ENCODE measurements at regions not wholly inside any gene's neighbourhood (a gene's known extent, or its start where the extent isn't known, plus 50 kb on each side); places are given as distances from the start of the nearest gene placed in this dataset.

DNA sequence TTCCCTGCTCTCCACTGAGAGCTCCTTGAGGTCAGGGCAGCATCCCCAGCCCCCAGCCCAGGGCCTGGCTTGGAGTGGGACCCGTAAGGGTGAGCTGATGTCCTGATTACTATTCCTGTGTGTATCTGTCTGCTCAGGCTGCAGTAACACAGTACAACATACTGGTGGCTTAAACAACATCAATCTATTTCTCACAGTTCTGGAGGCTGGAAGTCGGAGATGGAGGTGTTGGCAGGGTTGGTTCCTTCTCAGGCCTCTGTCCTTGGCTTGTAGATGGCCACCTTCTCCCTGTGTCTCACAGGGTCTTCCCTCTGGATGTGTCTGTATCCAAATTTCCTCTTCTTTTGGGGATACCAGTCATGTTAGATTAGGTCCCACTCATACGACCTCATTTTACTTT lies 246.4 kb upstream of the POU3F1 start:
- Histone ChIP-seq H2BK120ac (ENCODE audit: low read depth, low read length, poor library complexity, severe bottlenecking) (no peak overlapping the region), H3K27ac (ENCODE audit: insufficient read length, low read depth, low read length) (no peak overlapping the region), H3T11ph (ENCODE audit: low read length) (no peak overlapping the region), H4K5ac (ENCODE audit: insufficient read length, low read depth, low read length) (no peak overlapping the region), H2BK5ac (ENCODE audit: insufficient read length, low read length) (no peak overlapping the region), H4K8ac (replicated peaks; ENCODE audit: insufficient read length, low read depth, low read length) (no peak overlapping the region), H2BK20ac (ENCODE audit: low read depth, low read length, poor library complexity, severe bottlenecking) (no peak overlapping the region), H2BK15ac (ENCODE audit: low read depth, low read length) (no peak overlapping the region), H3K27me3 (ENCODE audit: insufficient read depth, low read length) (no peaks in the 10 kb centered on the region; the same call in 1 of the 2 replicates), H3K9ac (ENCODE audit: extremely low read depth, insufficient read length, low read length) (no peak overlapping the region), H3K14ac (ENCODE audit: insufficient read depth, low read length) (no peak overlapping the region), H3K79me1 (ENCODE audit: insufficient read depth, low read depth, low read length, poor library complexity, severe bottlenecking) (no peaks in the 10 kb centered on the region), H2BK12ac (ENCODE audit: insufficient read length, low read depth, low read length) (no peak overlapping the region), H4K20me1 (ENCODE audit: control insufficient read depth, insufficient read depth, insufficient read length) (no peaks in the 10 kb centered on the region), H2AK5ac (ENCODE audit: insufficient read length, low read length) (no peak overlapping the region), H3K23me2 (ENCODE audit: insufficient read length, low read depth, low read length, poor library complexity, severe bottlenecking) (no peaks in the 10 kb centered on the region), H4K91ac (ENCODE audit: insufficient read length, low read depth, low read length) (no peak overlapping the region), H3K4me1 (ENCODE audit: insufficient read depth, low read length) (no peaks in the 10 kb centered on the region; the same call in 1 of the 2 replicates), H3K56ac (ENCODE audit: insufficient read length, low read depth, low read length) (no peak overlapping the region), H3K23ac (ENCODE audit: insufficient read length, low read depth, low read length) (no peak overlapping the region), H3K4ac (ENCODE audit: low read depth, low read length) (no peak overlapping the region), H3K18ac (ENCODE audit: insufficient read length, low read depth, low read length) (peak overlapping the region; percentile 0), H3K79me2 (ENCODE audit: insufficient read depth, low read length) (no peaks in the 10 kb centered on the region), H2AFZ (ENCODE audit: low read length) (no peak overlapping the region), H3K4me2 (ENCODE audit: insufficient read depth, insufficient read length, low read length) (no peak overlapping the region), H3K9me3 (ENCODE audit: control insufficient read depth, low read depth, low read length) (no peaks in the 10 kb centered on the region)
- peak overlapping the region in 1 of 3 experiments; percentile 25; a peak in 1 of 7 replicates for H3K27ac Mint-ChIP-seq
- WGBS (ENCODE audit: extremely low coverage, insufficient read length, low lambda C conversion rate) = no CpG with 5 or more reads among the region's 3 CpGs
- TF ChIP-seq, protein P1, sequence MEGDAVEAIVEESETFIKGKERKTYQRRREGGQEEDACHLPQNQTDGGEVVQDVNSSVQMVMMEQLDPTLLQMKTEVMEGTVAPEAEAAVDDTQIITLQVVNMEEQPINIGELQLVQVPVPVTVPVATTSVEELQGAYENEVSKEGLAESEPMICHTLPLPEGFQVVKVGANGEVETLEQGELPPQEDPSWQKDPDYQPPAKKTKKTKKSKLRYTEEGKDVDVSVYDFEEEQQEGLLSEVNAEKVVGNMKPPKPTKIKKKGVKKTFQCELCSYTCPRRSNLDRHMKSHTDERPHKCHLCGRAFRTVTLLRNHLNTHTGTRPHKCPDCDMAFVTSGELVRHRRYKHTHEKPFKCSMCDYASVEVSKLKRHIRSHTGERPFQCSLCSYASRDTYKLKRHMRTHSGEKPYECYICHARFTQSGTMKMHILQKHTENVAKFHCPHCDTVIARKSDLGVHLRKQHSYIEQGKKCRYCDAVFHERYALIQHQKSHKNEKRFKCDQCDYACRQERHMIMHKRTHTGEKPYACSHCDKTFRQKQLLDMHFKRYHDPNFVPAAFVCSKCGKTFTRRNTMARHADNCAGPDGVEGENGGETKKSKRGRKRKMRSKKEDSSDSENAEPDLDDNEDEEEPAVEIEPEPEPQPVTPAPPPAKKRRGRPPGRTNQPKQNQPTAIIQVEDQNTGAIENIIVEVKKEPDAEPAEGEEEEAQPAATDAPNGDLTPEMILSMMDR (conservative IDR thresholded peaks at IDR 0.05) = no peak
- H3K27me3 Mint-ChIP-seq (ENCODE audit: low read depth) = peaks cover 16% of the 10 kb centered on the region
- H3K4me3 Mint-ChIP-seq = peak overlapping the region in 1 of 2 experiments; percentile 30; a peak in 2 of 5 replicates
- no peak for DNase-seq
- H3K36me3 Mint-ChIP-seq (ENCODE audit: insufficient read depth in 1 of 3, low read depth in 3 of 3) = peaks cover 2 to 12% (median 3%) of the 10 kb centered on the region in 3 experiments; a peak in 4 of 7 replicates
- H3K4me1 Mint-ChIP-seq = peaks cover 21 to 35% of the 10 kb centered on the region in 2 experiments
- H3K9me3 Mint-ChIP-seq = peaks cover 4 to 10% of the 10 kb centered on the region in 2 experiments; a peak in 3 of 5 replicates

Data from H9 (cell line).